ENCODE measurements at regions not wholly inside any gene's neighbourhood (a gene's known extent, or its start where the extent isn't known, plus 50 kb on each side); places are given as distances from the start of the nearest gene placed in this dataset.

GRCh38 chrX:69022430-69022829 lies 142.8 kb downstream of the PJA1 start:
- TF ChIP-seq CTCF (conservative IDR thresholded peaks at IDR 0.05; ENCODE audit: low read depth, low read length) = no peak
- no peak for TF ChIP-seq POLR2A (IDR thresholded peaks at IDR 0.05; ENCODE audit: low read depth, low read length)
- TF ChIP-seq FOS (IDR thresholded peaks at IDR 0.05; ENCODE audit: low read depth, low read length) = no peak
- TF ChIP-seq CHD1 (IDR thresholded peaks at IDR 0.05; ENCODE audit: low read depth, low read length) = no peak
- no peak for TF ChIP-seq CEBPB (IDR thresholded peaks at IDR 0.05; ENCODE audit: low read depth, low read length)
- TF ChIP-seq BHLHE40 (IDR thresholded peaks at IDR 0.05; ENCODE audit: low read depth, low read length) = no peak
- no peak for TF ChIP-seq MXI1 (IDR thresholded peaks at IDR 0.05; ENCODE audit: borderline replicate concordance, low read depth, low read length)
- TF ChIP-seq RAD21 (IDR thresholded peaks at IDR 0.05; ENCODE audit: low read length) = no peak
- TF ChIP-seq MAZ (IDR thresholded peaks at IDR 0.05; ENCODE audit: borderline replicate concordance, low read depth, low read length) = no peak
- TF ChIP-seq ELK1 (IDR thresholded peaks at IDR 0.05; ENCODE audit: borderline replicate concordance, low read depth, low read length) = no peak
- TF ChIP-seq RFX5 (IDR thresholded peaks at IDR 0.05; ENCODE audit: low read depth, low read length) = no peak
- no peak for TF ChIP-seq MAFK (IDR thresholded peaks at IDR 0.05; ENCODE audit: low read depth, low read length)
- TF ChIP-seq USF2 (IDR thresholded peaks at IDR 0.05; ENCODE audit: low read depth, low read length) = no peak
- no peak for TF ChIP-seq RCOR1 (IDR thresholded peaks at IDR 0.05; ENCODE audit: insufficient replicate concordance, low read length)

All from IMR-90 (cell line).